Caco-2 (cell line): ENCODE measurements at regions not wholly inside any gene's neighbourhood (a gene's known extent, or its start where the extent isn't known, plus 50 kb on each side); places are given as distances from the start of the nearest gene placed in this dataset.

Experiments
- BruUV-seq: library from RNA; stranded (reverse); fragments of 400-500 nt; replicated peaks from 2 replicates; lab custom pipeline; 2021; lab: Mats Ljungman, UMichigan
- CTCF ChIA-PET: fragments of 300-600 bp; sonication (Branson Sonifier 250); formaldehyde crosslinking; loops from one replicate; lab custom pipeline; 2022; ENCODE audit warnings: antibody characterized with exemption; lab: Charles Lee
- POLR2A ChIA-PET: fragments of 300-600 bp; sonication (Branson Sonifier 250); formaldehyde crosslinking; loops from one replicate; lab custom pipeline; 2022; ENCODE audit warnings: antibody characterized with exemption; lab: Charles Lee
- DNase-seq, 2 experiments: peaks; one replicate each; pipeline versions ENCODE4 v3.0.0 to v3.0.0-alpha.2; 2020 to 2022
- H3K27me3 ChIP-seq: replicated peaks from 2 replicates; pipeline ENCODE4 v1.6.0; 2011; ENCODE audit warnings: low read length; ENCODE audit not compliant: control insufficient read depth, insufficient read depth
- H3K36me3 ChIP-seq: 2 replicates; pipeline ENCODE4 v1.5.1; 2011; ENCODE audit warnings: low read length; ENCODE audit not compliant: control insufficient read depth, insufficient read depth
- H3K4me1 ChIP-seq: fragments of 250-450 bp; sonication (Bioruptor Pico); 2 replicates; pipeline ENCODE4 v1.5.1; 2020; ENCODE audit warnings: mild to moderate bottlenecking
- H3K4me3 ChIP-seq: 2 replicates; pipeline ENCODE4 v1.5.1; 2011; ENCODE audit warnings: low read depth, mild to moderate bottlenecking, control low read depth, low read length
- H3K9me3 ChIP-seq: fragments of 250-450 bp; sonication (Bioruptor Pico); 2 replicates; pipeline ENCODE4 v1.5.1; 2020; ENCODE audit warnings: mild to moderate bottlenecking, moderate library complexity
- H3K27ac Mint-ChIP-seq: one replicate; pipeline ENCODE4 v1.8.0; 2022; ENCODE audit warnings: mixed read lengths; ENCODE audit not compliant: unreplicated experiment
- H3K27me3 Mint-ChIP-seq: one replicate; pipeline ENCODE4 v1.8.0; 2022; ENCODE audit warnings: mixed read lengths; ENCODE audit not compliant: insufficient read depth, unreplicated experiment
- H3K36me3 Mint-ChIP-seq: one replicate; pipeline ENCODE4 v1.8.0; 2022; ENCODE audit warnings: mild to moderate bottlenecking, mixed read lengths; ENCODE audit not compliant: insufficient read depth, unreplicated experiment
- H3K4me1 Mint-ChIP-seq: one replicate; pipeline ENCODE4 v1.8.0; 2022; ENCODE audit warnings: low read depth, mixed read lengths; ENCODE audit not compliant: unreplicated experiment
- H3K4me3 Mint-ChIP-seq: one replicate; pipeline ENCODE4 v1.8.0; 2022; ENCODE audit warnings: mild to moderate bottlenecking, moderate library complexity, mixed read lengths; ENCODE audit not compliant: unreplicated experiment
- H3K9me3 Mint-ChIP-seq: one replicate; pipeline ENCODE4 v1.8.0; 2022; ENCODE audit warnings: mixed read lengths; ENCODE audit not compliant: unreplicated experiment
- intact Hi-C: fragments of 100-400 bp; cut with micrococcal nuclease; formaldehyde crosslinking; loops from one replicate; pipeline ENCODE4 v1.10.0; 2022; ENCODE audit not compliant: unreplicated experiment
- TF ChIP-seq, protein P1 (sequence below), 2 experiments: fragments of 200-600 bp in 1 of 2; IDR thresholded peaks; 1 replicate in 1 of 2; 2 replicates in 1 of 2; pipeline versions ENCODE4 v1.5.1 to v1.8.0; 2011 to 2022; ENCODE audit warnings: antibody characterized with exemption in 1 of 2, control low read depth in 1 of 2, inconsistent platforms in 1 of 2, low read depth in 1 of 2, low read length in 1 of 2, mild to moderate bottlenecking in 1 of 2, moderate library complexity in 1 of 2; ENCODE audit not compliant: insufficient read depth in 1 of 2, severe bottlenecking in 1 of 2, unreplicated experiment in 1 of 2

- intact Hi-C loops = loop anchor here (2.0 kb wide), 1 partner anchor 17 kb away; no protein-coding TSS in a partner anchor
- H3K4me3 ChIP-seq = no peak overlapping the region
- peaks cover 20% of the 10 kb centered on the region for H3K4me1 Mint-ChIP-seq
- CTCF ChIA-PET = no interaction called here
- no peaks in the 10 kb centered on the region; the same call in 1 of the 2 replicates for H3K9me3 ChIP-seq
- peak overlapping the region; percentile 15 for H3K4me3 Mint-ChIP-seq
- H3K4me1 ChIP-seq = peaks cover 34% of the 10 kb centered on the region
- TF ChIP-seq, protein P1, sequence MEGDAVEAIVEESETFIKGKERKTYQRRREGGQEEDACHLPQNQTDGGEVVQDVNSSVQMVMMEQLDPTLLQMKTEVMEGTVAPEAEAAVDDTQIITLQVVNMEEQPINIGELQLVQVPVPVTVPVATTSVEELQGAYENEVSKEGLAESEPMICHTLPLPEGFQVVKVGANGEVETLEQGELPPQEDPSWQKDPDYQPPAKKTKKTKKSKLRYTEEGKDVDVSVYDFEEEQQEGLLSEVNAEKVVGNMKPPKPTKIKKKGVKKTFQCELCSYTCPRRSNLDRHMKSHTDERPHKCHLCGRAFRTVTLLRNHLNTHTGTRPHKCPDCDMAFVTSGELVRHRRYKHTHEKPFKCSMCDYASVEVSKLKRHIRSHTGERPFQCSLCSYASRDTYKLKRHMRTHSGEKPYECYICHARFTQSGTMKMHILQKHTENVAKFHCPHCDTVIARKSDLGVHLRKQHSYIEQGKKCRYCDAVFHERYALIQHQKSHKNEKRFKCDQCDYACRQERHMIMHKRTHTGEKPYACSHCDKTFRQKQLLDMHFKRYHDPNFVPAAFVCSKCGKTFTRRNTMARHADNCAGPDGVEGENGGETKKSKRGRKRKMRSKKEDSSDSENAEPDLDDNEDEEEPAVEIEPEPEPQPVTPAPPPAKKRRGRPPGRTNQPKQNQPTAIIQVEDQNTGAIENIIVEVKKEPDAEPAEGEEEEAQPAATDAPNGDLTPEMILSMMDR (IDR thresholded peaks at IDR 0.05; ENCODE audit: insufficient read depth in 1 of 2, low read depth in 1 of 2, low read length in 1 of 2, severe bottlenecking in 1 of 2, unreplicated experiment in 1 of 2) = no peak
- POLR2A ChIA-PET = no interaction called here
- no peak overlapping the region for H3K27ac Mint-ChIP-seq
- H3K36me3 ChIP-seq = no peaks in the 10 kb centered on the region
- no peaks in the 10 kb centered on the region for H3K27me3 ChIP-seq
- no peaks in the 10 kb centered on the region for H3K27me3 Mint-ChIP-seq
- no TSS peak for BruUV-seq
- H3K36me3 Mint-ChIP-seq = peaks cover 6% of the 10 kb centered on the region
- no peak for DNase-seq
- H3K9me3 Mint-ChIP-seq = no peaks in the 10 kb centered on the region
Measured at GRCh38 chr3:81261996-81262395, 499.4 kb downstream of the GBE1 start.

GRCh38 chr3:81255463-81255862 lies 506.0 kb downstream of the GBE1 start:
- H3K27me3 Mint-ChIP-seq = no peaks in the 10 kb centered on the region
- no TSS peak for BruUV-seq
- H3K36me3 Mint-ChIP-seq = peaks cover 3% of the 10 kb centered on the region
- POLR2A ChIA-PET = no interaction called here
- H3K27me3 ChIP-seq = no peaks in the 10 kb centered on the region
- H3K4me3 ChIP-seq = no peak overlapping the region
- CTCF ChIA-PET = no interaction called here
- peak overlapping the region; percentile 69 for H3K4me3 Mint-ChIP-seq
- TF ChIP-seq, protein P1 (IDR thresholded peaks at IDR 0.05; ENCODE audit: insufficient read depth in 1 of 2, low read depth in 1 of 2, low read length in 1 of 2, severe bottlenecking in 1 of 2, unreplicated experiment in 1 of 2) = no peak
- H3K9me3 ChIP-seq = no peaks in the 10 kb centered on the region; the same call in 1 of the 2 replicates
- peak overlapping the region; percentile 32 for H3K27ac Mint-ChIP-seq
- peaks cover 15% of the 10 kb centered on the region for H3K4me1 ChIP-seq
- H3K9me3 Mint-ChIP-seq = no peaks in the 10 kb centered on the region
- no peaks in the 10 kb centered on the region for H3K36me3 ChIP-seq
- DNase-seq = no peak
- intact Hi-C loops = no loop called here
- peaks cover 31% of the 10 kb centered on the region for H3K4me1 Mint-ChIP-seq

DNA sequence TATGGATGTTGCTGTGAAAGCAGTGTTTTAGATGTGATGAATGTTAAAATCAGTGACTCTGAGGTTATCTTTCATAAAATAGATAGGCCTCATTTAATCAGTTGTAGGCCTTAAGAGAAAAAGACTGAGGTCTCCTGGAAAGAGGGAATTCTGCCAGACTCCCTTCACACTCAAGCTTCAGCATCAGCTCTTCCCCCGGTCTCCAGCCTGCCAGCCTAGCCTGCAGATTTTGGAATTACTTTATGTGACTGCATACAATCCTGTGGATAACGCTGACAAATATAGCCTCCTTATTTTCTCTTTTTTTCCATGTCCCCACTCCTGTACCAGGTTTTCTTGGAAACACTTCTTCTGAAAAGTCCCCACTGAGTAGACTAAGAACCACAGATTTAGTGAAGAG lies 510.3 kb downstream of the GBE1 start:
- DNase-seq = no peak
- Mint-ChIP-seq H3K9me3 (no peaks in the 10 kb centered on the region), H3K4me3 (peak overlapping the region; percentile 8), H3K27ac (peak overlapping the region; percentile 90), H3K27me3 (no peaks in the 10 kb centered on the region), H3K4me1 (peaks cover 33% of the 10 kb centered on the region), H3K36me3 (peaks cover 22% of the 10 kb centered on the region)
- ChIA-PET POLR2A (no interaction called here), CTCF (no interaction called here)
- TF ChIP-seq, protein P1 (IDR thresholded peaks at IDR 0.05; ENCODE audit: insufficient read depth in 1 of 2, low read depth in 1 of 2, low read length in 1 of 2, severe bottlenecking in 1 of 2, unreplicated experiment in 1 of 2) = no peak
- Histone ChIP-seq H3K4me3 (no peak overlapping the region), H3K27me3 (no peaks in the 10 kb centered on the region), H3K9me3 (no peaks in the 10 kb centered on the region; the same call in 1 of the 2 replicates), H3K4me1 (peaks cover 44% of the 10 kb centered on the region), H3K36me3 (no peaks in the 10 kb centered on the region)
- intact Hi-C loops = no loop called here
- BruUV-seq = no TSS peak
